Esophagus (tissue), 2 donors: ENCODE measurements at regions not wholly inside any gene's neighbourhood (a gene's known extent, or its start where the extent isn't known, plus 50 kb on each side); places are given as distances from the start of the nearest gene placed in this dataset.

Experiments used
- H3K27ac ChIP-seq, 2 donors: one replicate each; pipeline ENCODE4 v1.5.1; 2013; ENCODE audit warnings: low read depth in 2 of 2, mild to moderate bottlenecking in 2 of 2, inconsistent platforms in 1 of 2, low read length in 1 of 2, moderate library complexity in 1 of 2
- H3K27me3 ChIP-seq, 2 donors: one replicate each; pipeline ENCODE4 v1.6.1; 2013; ENCODE audit warnings: low read length in 2 of 2, control low read depth in 1 of 2, mild to moderate bottlenecking in 1 of 2; ENCODE audit not compliant: insufficient read depth in 2 of 2, control insufficient read depth in 1 of 2
- H3K36me3 ChIP-seq, 2 donors: one replicate each; pipeline ENCODE4 v1.6.1; 2013; ENCODE audit warnings: low read length in 1 of 2; ENCODE audit not compliant: control insufficient read depth in 2 of 2, insufficient read depth in 2 of 2
- H3K4me1 ChIP-seq, 2 donors: one replicate each; pipeline ENCODE4 v1.6.1; 2013; ENCODE audit warnings: low read length in 1 of 2; ENCODE audit not compliant: control insufficient read depth in 2 of 2, insufficient read depth in 2 of 2
- H3K4me3 ChIP-seq, 2 donors: one replicate each; pipeline ENCODE4 v1.5.1; 2013; ENCODE audit warnings: low read length in 2 of 2, mild to moderate bottlenecking in 2 of 2, low read depth in 1 of 2, moderate library complexity in 1 of 2
- H3K9me3 ChIP-seq, 2 donors: one replicate each; pipeline ENCODE4 v1.6.1; 2013; ENCODE audit warnings: mild to moderate bottlenecking in 2 of 2, low read depth in 1 of 2, low read length in 1 of 2, moderate library complexity in 1 of 2; ENCODE audit not compliant: control insufficient read depth in 2 of 2, insufficient read depth in 1 of 2
- WGBS, 2 donors: extraction: QIAGEN DNeasy Blood & Tissue Kit; methylation state at CpG; one replicate each; pipeline ENCODE4 v1.1.7; 2013; 5-methylcytosine and 5-hydroxymethylcytosine counted together
- donor health status: healthy with polysubstance abuse.
- donor health status: Bipolar disorder and iron deficiency.

GRCh38 chr11:45345491-45345890 is 59.4 kb upstream of the SYT13 start:
- Histone ChIP-seq H3K27ac (no peak overlapping the region), H3K27me3 (no peaks in the 10 kb centered on the region), H3K36me3 (no peaks in the 10 kb centered on the region), H3K4me1 (no peaks in the 10 kb centered on the region), H3K9me3 (no peaks in the 10 kb centered on the region), H3K4me3 (no peak overlapping the region)
- 90 to 91% methylated on average over 2 of the region's 2 CpGs for WGBS, 2 donors

- Histone ChIP-seq H3K4me3 (no peak overlapping the region), H3K27me3 (no peaks in the 10 kb centered on the region), H3K9me3 (no peaks in the 10 kb centered on the region), H3K27ac (no peak overlapping the region), H3K4me1 (peaks cover 0 to 3% of the 10 kb centered on the region in 2 donors), H3K36me3 (no peaks in the 10 kb centered on the region)
- 41 to 43% methylated on average over 2 of the region's 2 CpGs for WGBS, 2 donors
These were observed 57.9 kb upstream of the SYT13 start for GRCh38 chr11:45344028-45344427.

GRCh38 chr11:45343444-45343843 is 57.3 kb upstream of the SYT13 start:
- Histone ChIP-seq H3K4me3 (no peak overlapping the region), H3K9me3 (no peaks in the 10 kb centered on the region), H3K27me3 (no peaks in the 10 kb centered on the region), H3K27ac (no peak overlapping the region), H3K4me1 (peaks cover 0 to 3% of the 10 kb centered on the region in 2 donors), H3K36me3 (no peaks in the 10 kb centered on the region)

GRCh38 chr11:45341372-45341771 is 55.2 kb upstream of the SYT13 start:
- WGBS, 2 donors: 77 to 92% methylated on average over 7 of the region's 7 CpGs
- H3K36me3 ChIP-seq: no peaks in the 10 kb centered on the region
- peaks cover 0 to 3% of the 10 kb centered on the region in 2 donors for H3K4me1 ChIP-seq
- H3K4me3 ChIP-seq: no peak overlapping the region
- H3K9me3 ChIP-seq: no peaks in the 10 kb centered on the region
- no peaks in the 10 kb centered on the region for H3K27me3 ChIP-seq
- H3K27ac ChIP-seq: no peak overlapping the region

GRCh38 chr11:45339729-45340519 is 53.8 kb upstream of the SYT13 start:
- Histone ChIP-seq H3K9me3 (no peaks in the 10 kb centered on the region), H3K36me3 (no peaks in the 10 kb centered on the region), H3K4me1 (peaks cover 0 to 3% of the 10 kb centered on the region in 2 donors), H3K27me3 (no peaks in the 10 kb centered on the region), H3K27ac (no peak overlapping the region), H3K4me3 (no peak overlapping the region)
- WGBS, 2 donors: 11 to 12% methylated on average over 26 of the region's 26 CpGs

- WGBS, 2 donors: 77 to 84% methylated on average over 10 of the region's 10 CpGs
- no peaks in the 10 kb centered on the region for H3K27me3 ChIP-seq
- H3K4me1 ChIP-seq: peaks cover 0 to 3% of the 10 kb centered on the region in 2 donors
- H3K36me3 ChIP-seq: no peaks in the 10 kb centered on the region
- no peak overlapping the region for H3K27ac ChIP-seq
- H3K9me3 ChIP-seq: no peaks in the 10 kb centered on the region
- no peak overlapping the region for H3K4me3 ChIP-seq
These were observed 51.6 kb upstream of the SYT13 start for GRCh38 chr11:45337583-45338360.

- Histone ChIP-seq H3K4me1 (peaks cover 0 to 3% of the 10 kb centered on the region in 2 donors), H3K27me3 (no peaks in the 10 kb centered on the region), H3K9me3 (no peaks in the 10 kb centered on the region), H3K36me3 (no peaks in the 10 kb centered on the region), H3K27ac (no peak overlapping the region), H3K4me3 (no peak overlapping the region)
- WGBS, 2 donors: 88 to 92% methylated on average over 4 of the region's 4 CpGs
These were observed 50.0 kb upstream of the SYT13 start for GRCh38 chr11:45336136-45336535.
